SKM-1 (cell line): ENCODE measurements at regions not wholly inside any gene's neighbourhood (a gene's known extent, or its start where the extent isn't known, plus 50 kb on each side); places are given as distances from the start of the nearest gene placed in this dataset.
"Not testable (repeated sequence)": the region's sequence is repeated elsewhere in the genome, so short reads cannot be mapped to it uniquely, and the experiment has no call there.

Source experiments
- DNase-seq: peaks from one replicate; lab custom pipeline; 2025; ENCODE audit not compliant: unreplicated experiment; lab: John Stamatoyannopoulos, UW

DNA sequence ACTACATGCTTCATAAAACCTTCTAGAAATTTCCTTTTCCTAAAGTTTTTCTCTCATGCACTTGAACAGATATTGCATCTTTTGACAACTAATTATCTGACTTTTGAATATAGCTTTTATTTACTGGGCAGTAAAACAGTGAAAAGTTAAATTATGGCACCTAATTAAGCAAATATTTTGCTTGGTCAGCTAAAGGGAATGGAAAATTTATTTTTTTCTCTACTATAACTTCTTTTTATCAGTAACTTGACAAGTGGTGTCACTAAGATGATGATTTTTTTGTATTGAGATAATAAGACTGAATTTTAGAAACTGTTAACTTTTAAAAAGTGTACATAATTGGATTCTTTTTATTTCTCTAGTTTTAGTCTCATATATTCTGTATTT, 351.6 kb downstream of the PIK3C3 start:
- no peak for DNase-seq

DNA sequence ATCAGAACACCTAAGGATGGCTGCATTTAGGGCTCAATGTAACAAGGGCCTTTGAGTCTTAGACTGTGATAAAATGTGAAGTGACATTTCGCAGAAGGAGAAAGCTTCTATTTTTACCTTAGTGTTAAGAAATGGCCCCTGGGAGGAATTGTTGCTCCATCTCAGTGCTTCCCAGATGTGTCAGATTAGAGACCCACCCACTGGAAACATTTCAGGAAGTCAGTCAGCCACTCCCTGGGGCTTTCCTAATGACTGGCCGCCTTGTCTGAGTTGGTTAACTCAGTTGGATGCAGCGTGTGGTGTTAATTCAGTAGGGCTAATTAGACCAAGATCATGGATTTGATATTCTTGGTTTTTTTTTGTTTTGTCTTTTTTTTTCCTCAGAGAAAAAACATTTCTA, 355.9 kb downstream of the PIK3C3 start:
- DNase-seq: no peak

DNA sequence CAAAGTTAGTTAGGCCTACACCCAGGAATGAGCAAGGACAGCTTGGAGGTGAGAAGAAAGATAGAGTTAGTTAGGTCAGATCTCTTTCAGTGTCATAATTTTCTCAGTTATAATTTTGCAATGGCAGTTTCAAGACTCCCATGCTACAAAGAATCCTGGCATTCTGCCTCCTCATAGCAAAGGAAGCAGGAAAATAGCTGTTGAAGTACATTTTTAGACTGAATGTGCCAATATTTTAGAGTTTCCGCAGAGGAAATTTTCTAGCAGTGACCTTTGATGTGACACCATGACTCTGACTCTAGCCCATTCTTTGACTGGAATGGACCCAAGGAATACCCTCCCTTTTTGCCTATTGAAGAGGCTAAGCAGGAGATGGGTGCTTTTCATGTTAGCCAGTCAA, 371.7 kb downstream of the PIK3C3 start:
- no peak for DNase-seq

DNA sequence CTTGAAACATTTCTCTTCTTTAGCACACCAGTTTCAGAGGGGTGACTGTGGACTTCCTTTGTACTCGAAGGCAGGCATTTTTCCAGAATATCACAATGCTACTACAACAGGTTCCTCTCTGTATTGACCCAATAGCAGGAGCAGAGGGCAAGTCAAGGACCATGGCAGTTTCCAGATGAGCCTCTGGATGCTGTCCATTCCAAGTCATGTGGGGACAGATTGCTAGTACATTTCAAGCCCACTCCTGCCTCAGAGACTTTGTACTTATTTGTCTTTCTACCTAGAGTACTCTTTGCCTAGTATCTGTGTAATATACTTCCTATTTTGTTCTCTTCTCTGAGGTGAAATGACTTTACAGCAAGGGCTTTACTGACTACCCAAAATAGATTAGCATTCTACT, 373.9 kb downstream of the PIK3C3 start:
- no peak for DNase-seq

DNA sequence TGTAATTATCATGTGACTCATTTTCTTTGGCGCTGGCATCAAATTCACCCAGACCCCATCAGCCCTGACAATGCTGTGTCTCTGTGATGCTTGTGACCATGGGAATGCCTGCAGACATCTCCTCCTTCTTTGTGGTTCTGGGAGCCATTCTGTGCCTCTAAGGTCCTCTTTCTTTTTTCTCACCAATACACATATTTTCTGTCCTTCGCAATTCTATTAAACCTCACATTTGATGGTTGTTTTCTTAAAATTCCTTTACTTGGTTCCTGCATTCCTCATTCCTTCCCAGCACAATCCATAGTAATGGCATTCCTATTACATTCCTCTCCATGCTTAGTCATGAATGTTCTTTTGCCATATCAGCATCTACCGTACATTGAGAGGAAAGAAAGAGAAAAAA, 375.3 kb downstream of the PIK3C3 start:
- no peak for DNase-seq

DNA sequence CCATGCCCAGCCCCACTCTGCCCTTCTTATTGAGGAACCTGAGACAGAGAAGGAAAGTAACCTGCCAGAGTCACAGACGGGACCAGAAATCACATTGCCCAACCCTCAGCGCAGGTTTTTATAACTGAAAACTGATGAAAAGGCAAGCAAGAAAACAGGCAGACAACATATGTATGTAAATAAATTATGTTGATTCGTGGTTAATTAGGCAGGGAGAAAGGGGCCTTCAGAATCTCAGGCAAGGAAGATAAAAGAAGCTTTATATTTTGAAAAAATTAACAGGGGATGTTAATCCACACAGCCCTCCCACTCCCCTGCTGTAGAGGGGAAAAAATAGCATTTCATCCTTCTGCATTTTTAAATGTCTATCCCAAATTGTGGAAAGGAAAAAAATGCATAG, 378.5 kb downstream of the PIK3C3 start:
- DNase-seq: no peak

DNA sequence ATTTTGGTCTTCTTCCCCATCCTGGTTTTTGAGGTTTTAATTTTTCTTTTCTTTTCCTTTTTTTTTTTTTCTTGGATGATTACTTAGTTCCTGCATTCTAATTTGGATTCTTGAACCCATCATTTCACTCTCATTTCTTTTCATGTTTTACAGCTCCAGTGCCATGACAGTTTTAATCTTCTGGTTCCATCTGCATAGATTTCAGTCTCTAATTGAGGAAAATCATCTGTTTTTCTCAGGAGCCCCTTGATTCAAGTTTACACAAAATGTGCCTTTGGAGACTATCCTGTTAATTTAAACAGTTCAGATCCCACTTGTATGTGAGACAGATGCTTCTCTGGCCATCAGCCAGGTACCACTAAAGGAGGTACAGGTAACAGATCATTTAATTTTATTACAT, 379.9 kb downstream of the PIK3C3 start:
- no peak for DNase-seq

DNA sequence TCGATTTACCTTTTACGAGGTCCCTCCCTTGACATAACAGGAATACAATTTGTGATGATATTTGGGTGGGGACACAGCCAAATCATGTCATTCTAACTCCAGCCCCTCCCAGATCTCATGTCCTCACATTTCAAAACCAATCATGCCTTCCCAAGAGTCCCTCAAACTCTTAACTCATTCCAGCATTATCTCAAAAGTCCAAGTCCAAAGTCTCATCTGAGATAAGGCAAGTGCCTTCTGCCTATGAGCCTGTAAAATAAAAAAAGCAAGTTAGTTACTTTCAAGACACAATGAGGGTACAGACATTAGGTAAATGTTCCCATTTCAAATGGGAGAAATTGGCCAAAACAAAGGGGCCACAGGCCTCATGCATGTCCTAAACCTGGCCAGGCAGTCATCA, 381.1 kb downstream of the PIK3C3 start:
- DNase-seq: no peak

DNA sequence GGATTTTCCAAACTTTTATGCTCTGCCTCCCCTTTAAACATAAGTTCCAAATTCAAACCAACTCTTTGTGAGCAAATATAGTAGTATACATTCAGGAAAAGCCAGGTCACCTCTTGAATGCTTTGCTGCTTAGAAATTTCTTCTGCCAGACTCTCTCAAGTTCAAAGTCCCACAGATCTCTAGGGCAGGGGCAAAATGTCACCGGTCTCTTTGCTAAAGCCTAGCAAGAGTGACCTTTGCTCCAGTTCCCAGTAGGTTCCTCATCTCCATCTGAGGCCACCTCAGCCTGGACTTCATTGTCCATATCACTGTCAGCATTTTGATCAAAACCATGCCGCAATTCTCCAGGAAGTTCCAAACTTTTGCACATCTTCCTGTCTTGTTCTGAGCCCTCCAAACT, 382.3 kb downstream of the PIK3C3 start:
- DNase-seq: not testable (repeated sequence)

DNA sequence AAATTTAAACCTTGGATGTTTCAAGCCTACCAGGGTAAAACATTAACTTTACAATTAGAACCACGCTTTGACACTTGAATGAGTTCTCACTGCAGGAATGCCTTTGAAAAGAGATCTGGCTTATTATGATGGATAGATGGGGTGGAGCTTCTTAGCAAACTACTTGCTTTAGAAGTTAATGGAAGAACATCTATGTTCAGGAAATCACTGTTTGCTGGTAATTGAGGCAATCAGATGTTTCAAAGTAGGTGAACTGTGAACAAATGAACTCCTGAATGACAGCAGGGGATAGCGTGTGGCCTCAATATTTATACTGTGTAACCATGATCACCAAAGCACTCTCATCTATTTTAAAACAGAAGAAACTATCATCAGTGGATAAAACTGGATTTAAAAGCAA, 383.6 kb downstream of the PIK3C3 start:
- DNase-seq: no peak

DNA sequence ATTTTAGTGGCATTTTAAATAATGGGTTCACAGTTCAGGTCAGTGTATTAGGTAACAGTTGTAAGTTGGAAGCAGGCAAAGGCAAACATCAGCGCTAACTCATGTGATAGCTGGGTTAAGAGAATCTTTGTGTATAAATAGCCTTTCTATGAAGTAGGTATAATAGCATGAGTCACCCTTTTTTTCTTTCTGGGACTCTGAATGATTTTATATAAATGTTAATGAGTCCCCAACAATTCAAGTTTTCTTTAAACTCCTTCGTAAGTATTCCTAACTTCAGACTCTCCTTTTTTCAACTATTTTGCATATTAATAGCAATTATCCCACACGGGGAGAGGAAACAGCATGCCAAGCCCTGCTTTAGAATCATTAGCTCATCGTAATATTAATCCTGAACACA, 384.3 kb downstream of the PIK3C3 start:
- no peak for DNase-seq

DNA sequence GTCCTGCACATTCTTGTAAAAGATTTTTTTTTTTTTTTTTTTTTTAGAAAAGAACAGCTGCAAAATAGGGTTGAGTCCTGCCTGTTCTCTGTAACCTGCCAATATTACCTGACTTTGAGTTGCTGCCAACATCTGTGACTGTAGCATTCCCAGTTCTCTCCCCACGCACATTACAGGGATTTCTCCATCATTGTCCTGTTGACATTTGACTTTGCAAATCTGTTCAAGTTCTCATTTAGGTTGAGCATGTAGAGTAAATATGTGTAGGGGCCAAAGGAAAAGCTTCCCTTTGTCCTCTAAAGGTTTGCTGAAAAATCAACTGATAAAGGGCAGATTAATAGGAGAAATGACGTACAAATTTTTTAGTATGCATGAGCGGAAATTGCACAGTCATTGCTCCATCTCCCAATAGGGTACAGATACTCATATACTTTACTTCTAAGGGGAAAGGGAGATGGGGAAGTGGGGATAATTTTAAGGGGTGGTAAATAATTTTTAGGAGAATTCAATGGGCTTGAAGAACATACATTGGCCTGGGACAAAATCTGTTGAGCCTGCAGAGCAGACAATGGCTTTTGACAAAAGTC, 385.5 kb downstream of the PIK3C3 start:
- no peak for DNase-seq

DNA sequence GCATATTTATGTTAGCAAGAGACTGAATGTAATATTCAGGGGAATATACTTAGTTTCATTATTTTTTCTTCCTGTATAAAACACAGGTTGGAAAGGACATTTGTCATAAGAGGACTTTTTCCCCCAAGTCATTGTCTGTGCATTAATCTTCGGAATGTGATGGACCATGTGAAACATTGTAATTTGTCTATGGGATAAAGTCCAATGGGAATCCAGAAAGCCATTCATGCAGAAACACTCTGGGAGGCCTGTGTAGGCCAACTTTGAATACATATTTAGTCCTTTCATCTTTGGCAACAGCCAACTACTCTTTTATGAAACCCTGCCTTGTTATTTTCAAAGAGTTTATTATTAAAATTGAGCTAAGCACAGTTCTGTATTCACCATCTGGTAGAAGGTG, 386.4 kb downstream of the PIK3C3 start:
- DNase-seq: no peak

DNA sequence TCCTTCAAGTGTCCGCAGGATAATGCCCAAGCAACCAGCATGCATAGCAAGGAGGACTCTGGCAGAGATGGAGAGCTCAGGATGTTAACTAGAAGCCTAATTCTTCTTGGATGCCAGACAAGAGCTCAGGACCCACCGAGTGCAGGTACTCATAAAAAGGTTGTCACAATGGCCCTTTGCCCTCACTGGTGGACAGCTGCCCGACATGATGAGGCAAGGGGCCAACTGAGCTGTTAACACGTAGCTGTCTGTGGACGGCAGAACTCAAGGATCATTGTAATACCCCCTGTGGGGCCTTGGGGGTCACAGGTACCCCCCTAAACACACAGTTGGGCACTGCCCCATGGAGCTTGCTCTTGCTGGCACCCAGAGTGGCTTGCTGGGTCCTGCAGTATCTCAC, 393.7 kb downstream of the PIK3C3 start:
- DNase-seq: no peak

DNA sequence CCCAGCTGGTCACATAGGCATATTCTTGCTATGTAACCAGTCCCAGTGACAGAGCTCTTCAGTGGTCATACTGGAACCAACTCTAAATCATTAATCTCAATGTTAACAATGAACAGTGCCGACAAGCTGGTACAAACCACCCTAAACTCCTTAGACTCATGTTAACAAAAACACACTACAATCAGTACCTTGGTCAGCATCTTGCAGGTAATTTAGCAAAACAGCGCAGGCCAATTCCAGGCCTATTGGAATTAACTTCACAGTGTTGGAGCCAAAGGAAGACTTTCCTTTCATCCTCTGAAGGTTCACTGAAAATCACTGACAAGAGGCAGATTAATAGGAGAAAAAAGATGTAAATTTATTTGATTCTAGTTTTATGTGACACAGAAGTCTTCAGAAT, 396.4 kb downstream of the PIK3C3 start:
- DNase-seq: no peak

DNA sequence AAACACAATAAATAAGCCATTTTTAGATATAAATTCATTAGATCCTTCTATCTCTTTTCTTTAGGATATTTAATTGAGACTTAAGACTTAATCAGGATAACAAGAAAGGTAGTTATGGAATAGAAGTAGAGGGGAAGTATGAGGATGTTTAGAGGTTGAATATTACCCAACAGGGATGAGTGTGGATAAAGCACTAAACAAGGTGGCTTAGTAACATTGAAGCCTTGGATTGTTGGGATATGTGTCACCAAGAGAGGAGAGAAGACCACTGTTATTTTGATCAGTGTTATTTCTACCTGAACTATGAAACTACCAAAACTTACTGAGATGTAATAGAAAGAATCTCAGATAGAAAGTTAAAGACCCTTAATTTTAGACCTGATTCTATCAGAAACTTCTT, 405.7 kb downstream of the PIK3C3 start:
- DNase-seq: no peak

DNA sequence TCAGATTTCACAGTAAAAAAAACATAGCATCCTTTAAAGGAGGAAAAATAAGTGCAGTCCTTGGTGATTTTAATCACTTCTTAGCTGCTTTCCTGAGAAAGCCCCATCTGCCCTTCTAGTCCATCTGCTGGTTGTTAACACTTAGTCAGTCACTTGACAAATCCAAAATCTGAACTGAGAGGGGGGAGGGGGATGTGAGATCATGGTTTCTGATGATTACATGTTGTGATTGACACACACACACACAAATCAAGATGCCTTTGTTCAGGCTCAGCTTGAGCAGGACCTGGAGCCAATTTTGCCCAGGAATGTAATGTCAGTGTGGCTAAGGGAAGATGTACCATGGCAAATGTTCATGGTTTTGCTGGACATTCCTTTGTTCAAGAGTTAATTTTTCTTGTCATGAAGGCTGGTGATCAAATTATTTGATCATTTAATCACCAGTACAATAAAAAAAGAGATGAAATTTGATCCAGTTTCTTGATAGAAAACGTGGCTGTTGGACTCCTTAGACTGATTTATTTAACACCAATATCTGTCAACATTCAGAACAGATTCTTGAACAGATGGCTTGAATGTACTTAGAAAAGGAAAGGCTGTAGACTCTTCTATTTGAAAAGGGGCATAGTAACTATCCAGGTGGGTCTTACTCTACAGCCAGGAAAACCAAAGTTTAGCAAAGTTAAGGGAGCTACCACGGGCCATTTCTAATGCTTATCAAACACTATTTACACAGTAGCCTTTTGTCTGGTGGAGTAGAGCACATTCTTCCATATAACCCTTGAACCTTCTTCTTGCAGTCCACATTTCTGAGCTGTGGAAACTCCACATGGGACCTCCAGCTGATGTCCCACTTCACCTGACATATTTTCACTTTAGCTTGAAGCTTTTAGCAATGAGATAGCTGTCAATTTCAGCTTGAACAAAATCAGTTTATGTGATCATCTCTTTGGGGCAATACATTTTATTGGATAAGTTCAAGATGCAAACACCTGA, 408.7 kb downstream of the PIK3C3 start:
- DNase-seq: no peak

DNA sequence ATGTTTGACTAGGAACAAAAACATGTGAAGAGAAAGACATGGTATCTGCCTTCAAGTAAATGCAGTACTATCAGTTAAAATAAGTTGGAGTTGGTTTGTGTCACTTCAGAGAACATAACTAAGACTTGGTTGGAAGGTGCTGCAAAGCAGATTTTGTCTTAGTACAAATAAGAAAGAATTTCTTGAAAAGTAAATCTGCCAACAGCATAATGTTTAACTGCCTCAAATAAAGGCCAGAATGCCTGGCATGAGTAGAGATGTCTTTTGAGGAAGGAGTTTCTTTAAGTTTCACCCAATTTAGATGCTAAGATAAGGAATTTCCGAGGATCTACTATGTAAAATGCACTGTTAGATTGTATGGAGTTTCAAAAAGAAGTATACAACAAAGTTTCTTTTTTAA, 409.7 kb downstream of the PIK3C3 start:
- DNase-seq: no peak

DNA sequence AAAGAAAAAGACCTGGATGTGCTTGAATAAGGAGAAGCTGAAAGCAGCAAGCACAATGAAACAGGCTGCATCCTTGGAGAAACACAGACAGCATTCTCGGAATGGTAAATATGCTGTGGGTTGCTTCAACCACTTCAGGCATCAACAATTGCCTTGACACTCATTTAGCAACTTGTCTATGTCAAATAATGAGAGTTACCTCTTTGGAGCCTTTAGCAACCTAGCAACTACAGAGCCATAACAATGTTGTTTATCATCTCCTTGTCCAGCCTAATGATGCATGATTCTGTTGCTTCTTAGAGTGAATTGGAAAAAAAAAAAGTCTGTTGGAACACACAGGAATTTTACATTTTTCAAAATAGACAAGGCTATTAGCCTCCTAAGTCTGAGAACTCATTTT, 410.6 kb downstream of the PIK3C3 start:
- no peak for DNase-seq

DNA sequence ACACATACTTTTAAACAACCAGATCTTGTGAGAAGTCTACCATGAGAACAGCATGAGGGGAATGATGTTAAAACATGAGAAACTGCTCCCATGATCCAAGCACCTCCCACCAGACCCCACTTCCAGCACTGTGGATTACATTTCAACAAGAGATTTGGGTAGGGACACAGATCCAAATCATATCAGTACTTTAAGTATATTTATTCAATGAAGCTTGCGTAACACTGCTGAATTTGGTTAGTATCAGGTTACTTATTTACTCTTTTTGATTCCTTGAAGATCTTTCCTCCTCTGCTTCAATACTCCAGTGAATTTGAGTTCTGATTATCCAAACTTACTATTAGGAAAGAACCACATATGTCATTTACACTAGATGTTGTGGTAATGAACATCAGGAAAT, 418.6 kb downstream of the PIK3C3 start:
- no peak for DNase-seq

DNA sequence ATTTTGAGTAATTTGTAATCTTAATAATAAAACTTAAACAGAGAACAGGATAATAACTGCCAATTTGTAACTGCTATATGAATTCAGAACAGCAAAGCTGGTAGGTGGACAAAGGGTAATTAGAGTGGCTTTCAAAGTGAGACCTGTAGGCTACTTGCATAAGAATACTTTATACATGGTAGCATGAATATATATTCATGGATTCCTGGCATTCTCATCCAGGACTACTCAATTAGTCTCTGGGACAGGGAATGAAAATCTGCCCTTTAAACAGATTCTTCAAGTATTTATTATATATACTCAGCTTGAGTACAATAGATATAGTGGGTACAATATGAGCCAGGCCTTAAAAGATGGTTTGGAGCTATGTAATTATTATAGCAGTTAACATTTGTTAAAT, 419.9 kb downstream of the PIK3C3 start:
- DNase-seq: no peak

DNA sequence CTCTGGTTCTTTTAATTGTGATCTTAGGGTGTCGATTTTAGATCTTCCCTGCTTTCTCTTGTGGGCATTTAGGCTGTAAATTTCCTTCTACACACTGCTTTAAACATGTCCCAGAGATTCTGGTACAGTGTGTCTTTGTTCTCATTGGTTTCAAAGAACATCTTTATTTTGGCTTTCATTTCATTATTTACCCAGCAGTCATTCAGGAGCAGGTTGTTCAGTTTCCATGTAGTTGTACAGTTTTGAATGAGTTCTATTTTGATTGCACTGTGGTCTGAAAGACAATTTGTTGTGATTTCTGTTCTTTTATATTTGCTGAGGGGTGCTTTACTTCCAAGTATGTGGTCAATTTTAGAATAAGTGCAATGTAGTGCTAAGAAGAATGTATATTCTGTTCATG, 423.8 kb downstream of the PIK3C3 start:
- not testable (repeated sequence) for DNase-seq

DNA sequence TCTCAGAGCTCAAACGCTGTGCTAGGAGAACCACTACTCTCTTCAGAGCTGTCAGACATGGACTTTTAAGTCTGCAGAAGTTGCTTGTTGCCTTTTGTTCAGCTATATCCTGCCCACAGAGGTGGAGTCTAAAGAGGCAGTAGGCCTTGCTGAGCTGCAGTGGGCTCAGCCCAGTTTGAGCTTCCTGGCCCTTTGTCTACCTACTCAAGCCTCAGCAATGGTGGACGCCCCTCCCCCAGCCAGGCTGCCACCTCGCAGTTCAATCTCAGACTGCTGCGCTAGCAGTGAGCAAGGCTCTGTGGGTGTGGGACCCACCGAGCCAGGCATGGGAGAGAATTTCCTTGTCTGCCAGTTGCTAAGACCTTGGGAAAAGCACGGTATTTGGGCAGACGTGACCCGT, 426.2 kb downstream of the PIK3C3 start:
- not testable (repeated sequence) for DNase-seq
